K562 (cell line): ENCODE measurements at regions not wholly inside any gene's neighbourhood (a gene's known extent, or its start where the extent isn't known, plus 50 kb on each side); places are given as distances from the start of the nearest gene placed in this dataset.

ENCODE experiments used
- ATAC-seq: fragments of 200-7000 bp; cut with Tn5 transposase; 3 replicates; pipeline ENCODE4 v1.9.1; 2020; ENCODE audit warnings: moderate library complexity
- BruUV-seq: library from RNA; stranded (reverse); fragments of 400-500 nt; replicated peaks from 2 replicates; lab custom pipeline; 2021; lab: Mats Ljungman, UMichigan
- CTCF ChIA-PET: fragments of 300-600 bp; formaldehyde crosslinking; extraction: SDS; loops from one replicate; lab custom pipeline; 2021; ENCODE audit warnings: low intra/inter-chr PET ratio; lab: Yijun Ruan, JAX
- POLR2A ChIA-PET: fragments of 300-600, 350-650 bp; sonication (Branson Sonifier 250); formaldehyde crosslinking; extraction: SDS; loops from one replicate; lab custom pipeline; 2021; ENCODE audit warnings: antibody characterized with exemption, inconsistent platforms; lab: Yijun Ruan, JAX
- DNase-seq, 4 experiments: peaks; one replicate each; pipeline versions ENCODE4 v3.0.0 to v3.0.0-alpha.2; 2011 to 2018; ENCODE audit warnings: low spot score in 3 of 4, mixed read lengths in 3 of 4; ENCODE audit errors: extremely low read depth in 1 of 4
- FAIRE-seq: peaks from 2 replicates; lab custom pipeline; 2011; peaks lifted over from hg19 to GRCh38; lab: Jason Lieb, UNC
- H2AFZ ChIP-seq: 2 replicates; pipeline ENCODE4 v1.6.0; 2011; ENCODE audit warnings: low read depth, low read length, control low read depth, inconsistent platforms
- H3K27ac ChIP-seq: fragments of 200-600 bp; 3 replicates; pipeline ENCODE4 v1.8.0; 2011; ENCODE audit warnings: low read depth, mild to moderate bottlenecking, control low read depth, inconsistent platforms, low read length, moderate library complexity, mixed read lengths; ENCODE audit errors: extremely low read depth
- H3K27me3 ChIP-seq, 2 experiments: fragments of 300-600 bp in 1 of 2; 2 replicates in 1 of 2; 3 replicates in 1 of 2; pipeline versions ENCODE4 v1.6.0 to v1.8.0; 2011; ENCODE audit warnings: inconsistent platforms in 2 of 2, low read length in 2 of 2, mild to moderate bottlenecking in 1 of 2, mixed read lengths in 1 of 2, moderate library complexity in 1 of 2; ENCODE audit not compliant: control insufficient read depth in 2 of 2, insufficient read depth in 2 of 2
- H3K36me3 ChIP-seq: fragments of 300-600 bp; 3 replicates; pipeline ENCODE4 v1.8.0; 2011; ENCODE audit warnings: mild to moderate bottlenecking, low read length, inconsistent platforms; ENCODE audit not compliant: control insufficient read depth, insufficient read depth
- H3K4me1 ChIP-seq, 2 experiments: fragments of 200-600 bp in 1 of 2; replicated peaks in 1 of 2; 2 replicates in 1 of 2; 3 replicates in 1 of 2; pipeline versions ENCODE4 v1.5.1 to v1.8.0; 2011; ENCODE audit warnings: inconsistent platforms in 2 of 2, low read length in 2 of 2, mild to moderate bottlenecking in 1 of 2, mixed read lengths in 1 of 2, moderate library complexity in 1 of 2; ENCODE audit not compliant: control insufficient read depth in 2 of 2, insufficient read depth in 2 of 2
- H3K4me2 ChIP-seq: 2 replicates; pipeline ENCODE4 v1.6.1; 2011; ENCODE audit warnings: low read length, control low read depth, inconsistent platforms, mixed read lengths; ENCODE audit not compliant: insufficient read depth
- H3K4me3 ChIP-seq: fragments of 200-600 bp; sonication (generic), shearing (Covaris generic); 2 replicates; pipeline ENCODE4 v1.5.1; 2016; ENCODE audit warnings: control low read depth, inconsistent platforms
- H3K79me2 ChIP-seq: fragments of 200-600 bp; 3 replicates; pipeline ENCODE4 v1.8.0; 2011; ENCODE audit warnings: low read length, inconsistent platforms; ENCODE audit not compliant: control insufficient read depth, insufficient read depth
- H3K9ac ChIP-seq, 2 experiments: 2 replicates each; pipeline versions ENCODE4 v1.6.0 to v1.6.1; 2011; ENCODE audit warnings: low read depth in 2 of 2, low read length in 2 of 2, control low read depth in 1 of 2, inconsistent platforms in 1 of 2, mild to moderate bottlenecking in 1 of 2, mixed read lengths in 1 of 2; ENCODE audit not compliant: insufficient read depth in 1 of 2
- H3K9me1 ChIP-seq: one replicate; pipeline ENCODE4 v1.6.0; 2011; ENCODE audit warnings: inconsistent platforms, mild to moderate bottlenecking, low read length, moderate library complexity; ENCODE audit not compliant: control insufficient read depth, insufficient read depth
- H3K9me3 ChIP-seq: replicated peaks from 2 replicates; pipeline ENCODE4 v1.5.1; 2011; ENCODE audit warnings: low read depth, low read length, inconsistent platforms; ENCODE audit not compliant: control insufficient read depth, insufficient read depth
- H4K20me1 ChIP-seq: replicated peaks from 2 replicates; pipeline ENCODE4 v1.6.1; 2011; ENCODE audit warnings: low read length, inconsistent platforms, mixed read lengths; ENCODE audit not compliant: control insufficient read depth, insufficient read depth
- CBFA2T3 ChIP-seq: fragments of 450-650 bp; IDR thresholded peaks from 2 replicates; pipeline ENCODE4 v1.6.1; 2017
- KLF10 ChIP-seq: fragments of 250-450 bp; sonication (Bioruptor Pico); IDR thresholded peaks from 2 replicates; pipeline ENCODE4 v1.6.1; 2021; ENCODE audit warnings: matching md5 sums
- MAX ChIP-seq: sonication (generic); formaldehyde crosslinking; IDR thresholded peaks from 2 replicates; pipeline ENCODE4 v1.9.0; 2022; ENCODE audit warnings: mild to moderate bottlenecking, missing genetic modification reagents
- NONO ChIP-seq, 2 experiments: fragments of 200-400 bp in 1 of 2; fragments of 450-650 bp in 1 of 2; formaldehyde crosslinking in 1 of 2; IDR thresholded peaks; 2 replicates each; pipeline ENCODE4 v1.6.1; 2017; ENCODE audit warnings: low read depth in 2 of 2, mild to moderate bottlenecking in 2 of 2, moderate library complexity in 2 of 2, low read length in 1 of 2
- RB1 ChIP-seq: fragments of 450-650 bp; IDR thresholded peaks from 2 replicates; pipeline ENCODE4 v1.6.1; 2017; ENCODE audit warnings: low read depth, mild to moderate bottlenecking
- ZKSCAN3 ChIP-seq: fragments of 250-450 bp; sonication (Bioruptor Pico); IDR thresholded peaks from 2 replicates; pipeline ENCODE4 v1.4.0; 2020
- ZNF239 ChIP-seq: fragments of 250-450 bp; sonication (Bioruptor Pico); IDR thresholded peaks from 2 replicates; pipeline ENCODE4 v1.4.0; 2020; ENCODE audit warnings: mild to moderate bottlenecking
- ZNF449 ChIP-seq: fragments of 250-450 bp; sonication (Bioruptor Pico); IDR thresholded peaks from 2 replicates; pipeline ENCODE4 v1.8.0; 2022; ENCODE audit warnings: moderate library complexity, mild to moderate bottlenecking, inconsistent platforms
- WGBS: fragments of 100-300 bp; shearing (Covaris generic); methylation state at CpG from one replicate; pipeline ENCODE4 v1.1.6; 2016; ENCODE audit warnings: low coverage, mixed read lengths; ENCODE audit not compliant: insufficient coverage; ENCODE audit errors: missing lambda C conversion rate; 5-methylcytosine and 5-hydroxymethylcytosine counted together
- in situ Hi-C: fragments of 300-500 bp; cut with MboI; formaldehyde crosslinking; loops from 4 replicates; pipeline ENCODE4 v1.15.0; 2018; ENCODE audit warnings: inconsistent platforms, mixed read lengths
- intact Hi-C: fragments of 100-400 bp; cut with micrococcal nuclease; formaldehyde crosslinking; loops from 2 replicates; pipeline ENCODE4 v1.14.2; 2022

DNA sequence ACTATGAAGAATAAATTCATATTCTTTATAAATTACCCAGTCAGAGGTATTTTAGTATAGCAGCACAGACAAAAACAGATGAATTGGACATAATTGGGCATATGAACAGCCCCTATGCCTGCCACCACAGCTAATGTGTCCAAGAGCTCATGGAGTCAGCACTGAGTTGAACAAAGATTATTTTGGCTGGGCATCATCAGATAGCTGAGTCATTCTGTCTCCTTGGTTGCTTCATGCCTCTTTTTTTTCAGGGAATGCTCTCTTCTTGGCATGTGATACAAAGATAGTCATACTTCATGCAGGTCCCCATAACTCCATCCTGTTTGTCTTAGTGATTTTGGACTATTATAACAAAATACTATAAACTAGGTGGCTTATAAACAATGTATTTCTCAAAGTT, 275.6 kb downstream of the TENT5A start (continued):
- no peak for TF ChIP-seq ZNF449 (CRISPR knock-in tag)

DNA sequence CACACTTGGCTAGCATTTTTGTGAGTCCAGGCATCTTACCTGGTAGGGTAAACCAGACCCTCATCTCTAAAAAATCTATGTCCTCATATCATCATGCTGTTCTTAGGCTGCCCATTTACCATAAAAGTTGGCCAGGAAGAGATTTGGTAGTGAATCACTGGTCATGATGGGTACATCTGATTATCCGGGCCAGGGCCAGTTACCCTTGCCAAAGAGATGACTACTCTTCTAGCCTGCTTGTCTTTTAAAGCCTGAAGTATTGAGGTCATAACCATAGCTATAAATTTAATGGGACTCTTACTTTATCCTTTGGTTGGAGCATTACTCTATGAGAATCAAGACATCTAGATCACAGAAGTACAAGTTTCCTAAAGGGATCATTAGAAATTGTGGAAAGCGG, 276.8 kb downstream of the TENT5A start:
- ATAC-seq, result no peak
- H4K20me1 ChIP-seq, result no peaks in the 10 kb centered on the region
- TF ChIP-seq NONO (IDR thresholded peaks at IDR 0.05; ENCODE audit: low read depth in 2 of 2, low read length in 1 of 2), result no peak
- TF ChIP-seq MAX (CRISPR knock-in tag), result no peak
- no peak for TF ChIP-seq ZKSCAN3 (CRISPR knock-in tag)
- no peak for TF ChIP-seq RB1
- no peak for TF ChIP-seq KLF10 (CRISPR knock-in tag)
- TF ChIP-seq CBFA2T3, result no peak
- TF ChIP-seq ZNF239 (CRISPR knock-in tag), result no peak
- DNase-seq, result no peak
- no peak for FAIRE-seq
- no TSS peak for BruUV-seq
- no peak overlapping the region for H3K27ac ChIP-seq
- no peaks in the 10 kb centered on the region for H3K79me2 ChIP-seq
- H3K4me3 ChIP-seq, result no peak overlapping the region
- H3K27me3 ChIP-seq, result no peaks in the 10 kb centered on the region
- intact Hi-C loops (no loop called here), in situ Hi-C loops (no loop called here)
- no peaks in the 10 kb centered on the region for H3K9me1 ChIP-seq
- H3K9ac ChIP-seq, result no peak overlapping the region
- 0% methylated on average over 2 of the region's 2 CpGs for WGBS
- no peaks in the 10 kb centered on the region for H3K4me1 ChIP-seq
- H3K4me2 ChIP-seq, result no peak overlapping the region
- no peaks in the 10 kb centered on the region for H3K9me3 ChIP-seq
- H2AFZ ChIP-seq, result no peak overlapping the region
- CTCF ChIA-PET, result no interaction called here
- POLR2A ChIA-PET, result no interaction called here
- H3K36me3 ChIP-seq, result no peaks in the 10 kb centered on the region
